ENCODE measurements at regions not wholly inside any gene's neighbourhood (a gene's known extent, or its start where the extent isn't known, plus 50 kb on each side); places are given as distances from the start of the nearest gene placed in this dataset.

- no peak overlapping the region for H3K9ac ChIP-seq (ENCODE audit: extremely low read depth, insufficient read length, low read length)
- H2AK5ac ChIP-seq (ENCODE audit: insufficient read length, low read length) = no peak overlapping the region
- no peak overlapping the region for H3K4me3 Mint-ChIP-seq
- no peak overlapping the region for H3K27ac ChIP-seq (ENCODE audit: insufficient read length, low read depth, low read length)
- H3K23me2 ChIP-seq (ENCODE audit: insufficient read length, low read depth, low read length, poor library complexity, severe bottlenecking) = no peaks in the 10 kb centered on the region
- WGBS (ENCODE audit: extremely low coverage, insufficient read length, low lambda C conversion rate) = no CpG with 5 or more reads among the region's 1 CpG
- no peak overlapping the region for H2BK5ac ChIP-seq (ENCODE audit: insufficient read length, low read length)
- no peak overlapping the region for H4K5ac ChIP-seq (ENCODE audit: insufficient read length, low read depth, low read length)
- no peak overlapping the region for H2BK12ac ChIP-seq (ENCODE audit: insufficient read length, low read depth, low read length)
- H3K14ac ChIP-seq (ENCODE audit: insufficient read depth, low read length) = no peak overlapping the region
- TF ChIP-seq CTCF (conservative IDR thresholded peaks at IDR 0.05) = no peak
- H3K9me3 ChIP-seq (ENCODE audit: control insufficient read depth, low read depth, low read length) = no peaks in the 10 kb centered on the region
- no peak overlapping the region for H4K91ac ChIP-seq (ENCODE audit: insufficient read length, low read depth, low read length)
- H3K27me3 Mint-ChIP-seq (ENCODE audit: low read depth) = peaks cover 2% of the 10 kb centered on the region
- no peak overlapping the region for H3K23ac ChIP-seq (ENCODE audit: insufficient read length, low read depth, low read length)
- H3K27ac Mint-ChIP-seq = no peak overlapping the region
- H3K79me2 ChIP-seq (ENCODE audit: insufficient read depth, low read length) = no peaks in the 10 kb centered on the region
- H3K56ac ChIP-seq (ENCODE audit: insufficient read length, low read depth, low read length) = no peak overlapping the region
- H4K20me1 ChIP-seq (ENCODE audit: control insufficient read depth, insufficient read depth, insufficient read length) = no peaks in the 10 kb centered on the region
- H2BK15ac ChIP-seq (ENCODE audit: low read depth, low read length) = no peak overlapping the region
- H3K27me3 ChIP-seq (ENCODE audit: insufficient read depth, low read length) = no peaks in the 10 kb centered on the region
- no peaks in the 10 kb centered on the region for H3K4me1 Mint-ChIP-seq
- H4K8ac ChIP-seq (replicated peaks; ENCODE audit: insufficient read length, low read depth, low read length) = no peak overlapping the region
- no peak overlapping the region for H2BK20ac ChIP-seq (ENCODE audit: low read depth, low read length, poor library complexity, severe bottlenecking)
- H3K36me3 Mint-ChIP-seq (ENCODE audit: insufficient read depth in 1 of 3, low read depth in 3 of 3) = peaks cover 3 to 26% (median 19%) of the 10 kb centered on the region in 3 experiments; a peak in 6 of 7 replicates
- no peak overlapping the region for H3K4ac ChIP-seq (ENCODE audit: low read depth, low read length)
- no peak overlapping the region for H3K18ac ChIP-seq (ENCODE audit: insufficient read length, low read depth, low read length)
- no peak overlapping the region for H2AFZ ChIP-seq (ENCODE audit: low read length)
- no peak overlapping the region for H3T11ph ChIP-seq (ENCODE audit: low read length)
- no peak overlapping the region for H2BK120ac ChIP-seq (ENCODE audit: low read depth, low read length, poor library complexity, severe bottlenecking)
- H3K9me3 Mint-ChIP-seq = peaks cover 39 to 43% of the 10 kb centered on the region in 2 experiments
- H3K4me2 ChIP-seq (ENCODE audit: insufficient read depth, insufficient read length, low read length) = no peak overlapping the region
- H3K4me1 ChIP-seq (ENCODE audit: insufficient read depth, low read length) = no peaks in the 10 kb centered on the region
- no peaks in the 10 kb centered on the region for H3K79me1 ChIP-seq (ENCODE audit: insufficient read depth, low read depth, low read length, poor library complexity, severe bottlenecking)
- no peak for DNase-seq
Observed at GRCh38 chr4:141972950-141973349, 336.6 kb downstream of the IL15 start.

All from H9 (cell line).